Heart left ventricle (tissue), 16 donors: ENCODE measurements at regions not wholly inside any gene's neighbourhood (a gene's known extent, or its start where the extent isn't known, plus 50 kb on each side); places are given as distances from the start of the nearest gene placed in this dataset.

Experiments
- ATAC-seq, 4 donors: fragments of 200-7000 bp; cut with Tn5 transposase; one replicate each; pipeline ENCODE4 v1.9.1; 2020 to 2022; ENCODE audit warnings: moderate library complexity in 4 of 4, mild to moderate bottlenecking in 3 of 4, moderate number of reproducible peaks in 1 of 4
- DNase-seq, 5 donors: peaks; one replicate each; pipeline ENCODE4 v3.0.0-alpha.2; 2020
- H3K27ac ChIP-seq, 12 donors: fragments of 200-600 bp; sonication (generic) in 4 of 12; one replicate each; pipeline versions ENCODE4 v1.5.0 to v1.8.0; 2016 to 2022; ENCODE audit warnings: mild to moderate bottlenecking in 2 of 12
- H3K27me3 ChIP-seq, 9 donors: fragments of 200-600 bp; sonication (generic) in 2 of 9; one replicate each; pipeline versions ENCODE4 v1.5.1 to v1.8.0; 2016 to 2022; ENCODE audit warnings: mild to moderate bottlenecking in 3 of 9
- H3K36me3 ChIP-seq, 9 donors: fragments of 200-600 bp; sonication (generic) in 2 of 9; one replicate each; pipeline versions ENCODE4 v1.5.0 to v1.8.0; 2018 to 2022; ENCODE audit warnings: mild to moderate bottlenecking in 2 of 9
- H3K4me1 ChIP-seq, 12 donors: fragments of 200-600 bp; sonication (generic) in 4 of 12; one replicate each; pipeline versions ENCODE4 v1.5.0 to v1.8.0; 2016 to 2022; ENCODE audit warnings: mild to moderate bottlenecking in 3 of 12
- H3K4me3 ChIP-seq, 12 donors: fragments of 200-600 bp; sonication (generic) in 4 of 12; one replicate each; pipeline versions ENCODE4 v1.5.0 to v1.8.0; 2017 to 2022; ENCODE audit warnings: mild to moderate bottlenecking in 9 of 12, moderate library complexity in 4 of 12
- H3K9me3 ChIP-seq, 12 donors: fragments of 200-600 bp; sonication (generic) in 4 of 12; one replicate each; pipeline versions ENCODE4 v1.5.0 to v1.8.0; 2016 to 2022; ENCODE audit warnings: mild to moderate bottlenecking in 1 of 12
- CTCF ChIP-seq, 12 donors: fragments of 200-600 bp; sonication (generic) in 4 of 12; IDR thresholded peaks; one replicate each; pipeline versions ENCODE4 v1.5.0 to v1.8.0; 2018 to 2022; ENCODE audit warnings: antibody characterized with exemption in 12 of 12, mild to moderate bottlenecking in 5 of 12
- POLR2A ChIP-seq, 2 donors: fragments of 450-650 bp; IDR thresholded peaks; one replicate each; pipeline ENCODE4 v1.6.1; 2017; ENCODE audit warnings: antibody characterized with exemption in 2 of 2, mild to moderate bottlenecking in 2 of 2, moderate library complexity in 2 of 2
- WGBS, 4 donors: extraction: QIAGEN DNeasy Blood & Tissue Kit in 2 of 4; methylation state at CpG; one replicate each; pipeline versions ENCODE4 v1.1.5 to v1.1.7; 2013 to 2018; 5-methylcytosine and 5-hydroxymethylcytosine counted together
- intact Hi-C, 10 donors: fragments of 100-400 bp; cut with DNase I; formaldehyde crosslinking; loops; one replicate each; pipeline versions ENCODE4 v1.11.1 to v1.14.2; 2022
- donor health status: ischemic (EF 13 %, LVEDD 7.1; RV severe dilation, severe dysfunction).
- donor health status: healthy with polysubstance abuse.
- donor health status: DM: no; HTN: yes; CAD: no.
- donor health status: DM: no; HTN: no; CAD: no.
- donor health status: ischemic (EF 25% LVEDD 6.9; RV normal size, moderate dysfunction).
- donor health status: ischemic (EF 25% LVEDD 5.7; RV mildly dilated, moderate dysfunction).
- donor health status: healthy.
- donor health status: DM: yes; HTN: yes; CAD: no.
- donor health status: ischemic (EF 35%, LVEDD 5.7; RV mildly dilated, moderate dysfunction).
- donor health status: nonischemic (EF 11% LVEDD 7.7; RV severe dilation, severe dysfunction).
- donor health status: DM: yes; HTN: yes; CAD: no.
- donor health status: PGD.
- donor health status: ischemic (EF 29% LVEDD 5.4; RV normal size, mild dysfunction).
- donor health status: nonischemic (EF 23%, LVEDD 6.1; RV moderate dilation, normal function).

GRCh38 chr12:78580296-78580695 lies 284.3 kb upstream of the SYT1 start:
- H3K27me3 ChIP-seq: no peaks in the 10 kb centered on the region
- DNase-seq (no peak), ATAC-seq (no peak)
- H3K36me3 ChIP-seq: no peaks in the 10 kb centered on the region
- intact Hi-C loops: no loop called here
- TF ChIP-seq CTCF (IDR thresholded peaks at IDR 0.05) (no peak), POLR2A (IDR thresholded peaks at IDR 0.05) (no peak)
- no peak overlapping the region for H3K4me3 ChIP-seq
- H3K27ac ChIP-seq: no peak overlapping the region
- H3K9me3 ChIP-seq: peaks cover 0 to 19% (median 10%) of the 10 kb centered on the region in 12 donors
- 68 to 82% (median 78%) methylated on average over 1 of the region's 1 CpG for WGBS, 4 donors
- H3K4me1 ChIP-seq: no peaks in the 10 kb centered on the region

- Histone ChIP-seq H3K27ac (no peak overlapping the region), H3K4me3 (no peak overlapping the region), H3K9me3 (peaks cover 0 to 32% (median 20%) of the 10 kb centered on the region in 12 donors), H3K4me1 (no peaks in the 10 kb centered on the region), H3K27me3 (no peaks in the 10 kb centered on the region), H3K36me3 (no peaks in the 10 kb centered on the region)
- no peak for ATAC-seq
- WGBS, 4 donors: 24 to 40% (median 32%) methylated on average over 1 of the region's 1 CpG
- no peak for DNase-seq
- intact Hi-C loops: no loop called here
- TF ChIP-seq POLR2A (IDR thresholded peaks at IDR 0.05) (no peak), CTCF (IDR thresholded peaks at IDR 0.05) (no peak)
Observed at GRCh38 chr12:78584695-78585094, 279.9 kb upstream of the SYT1 start.

GRCh38 chr12:78585132-78585531 lies 279.4 kb upstream of the SYT1 start:
- Histone ChIP-seq H3K27ac (no peak overlapping the region), H3K4me3 (no peak overlapping the region), H3K9me3 (peaks cover 0 to 32% (median 20%) of the 10 kb centered on the region in 12 donors), H3K4me1 (no peaks in the 10 kb centered on the region), H3K36me3 (no peaks in the 10 kb centered on the region), H3K27me3 (no peaks in the 10 kb centered on the region)
- DNase-seq: no peak
- WGBS, 4 donors: 88 to 98% (median 92%) methylated on average over 2 of the region's 2 CpGs
- no peak for ATAC-seq
- no peak for TF ChIP-seq POLR2A (IDR thresholded peaks at IDR 0.05)
- TF ChIP-seq CTCF (IDR thresholded peaks at IDR 0.05): no peak
- intact Hi-C loops: no loop called here

- intact Hi-C loops: no loop called here
Observed at GRCh38 chr12:78586790-78587189, 277.8 kb upstream of the SYT1 start.

More at GRCh38 chr12:78586790-78587189, 277.8 kb upstream of the SYT1 start:
- Histone ChIP-seq H3K36me3 (no peaks in the 10 kb centered on the region), H3K9me3 (peaks cover 0 to 32% (median 20%) of the 10 kb centered on the region in 12 donors), H3K4me1 (no peaks in the 10 kb centered on the region), H3K27ac (no peak overlapping the region), H3K4me3 (no peak overlapping the region), H3K27me3 (no peaks in the 10 kb centered on the region)
- peak in 1 of 4 donors; percentile 52 for ATAC-seq
- DNase-seq: no peak
- TF ChIP-seq POLR2A (IDR thresholded peaks at IDR 0.05) (no peak), CTCF (IDR thresholded peaks at IDR 0.05) (no peak)
- 81 to 100% (median 91%) methylated on average over 1 of the region's 1 CpG for WGBS, 4 donors
